Fibroblast of lung (primary cell): ENCODE measurements at regions not wholly inside any gene's neighbourhood (a gene's known extent, or its start where the extent isn't known, plus 50 kb on each side); places are given as distances from the start of the nearest gene placed in this dataset.
A peak's percentile ranks its signal among the peaks of the same experiment; 100 is the strongest.

Experiments
- DNase-seq, 2 donors: peaks; one replicate each; pipeline versions ENCODE4 v3.0.0 to v3.0.0-alpha.2; 2010; ENCODE audit warnings: low read depth in 2 of 2
- H2AFZ ChIP-seq: 2 replicates; pipeline ENCODE4 v1.5.1; 2012; ENCODE audit warnings: low read length, control low read depth, inconsistent platforms
- H3K27ac ChIP-seq: 2 replicates; pipeline ENCODE4 v1.5.1; 2011; ENCODE audit warnings: low read length, control low read depth; ENCODE audit not compliant: insufficient read depth
- H3K27me3 ChIP-seq: 2 replicates; pipeline ENCODE4 v1.5.1; 2011; ENCODE audit warnings: mild to moderate bottlenecking, low read length; ENCODE audit not compliant: control insufficient read depth, insufficient read depth
- H3K36me3 ChIP-seq: 2 replicates; pipeline ENCODE4 v1.5.1; 2011; ENCODE audit warnings: low read length; ENCODE audit not compliant: control insufficient read depth, insufficient read depth
- H3K4me1 ChIP-seq: 2 replicates; pipeline ENCODE4 v1.5.1; 2011; ENCODE audit warnings: low read length; ENCODE audit not compliant: control insufficient read depth, insufficient read depth; ENCODE audit errors: extremely low read depth
- H3K4me2 ChIP-seq: 2 replicates; pipeline ENCODE4 v1.5.1; 2011; ENCODE audit warnings: low read length, control low read depth; ENCODE audit not compliant: insufficient read depth; ENCODE audit errors: extremely low read depth
- H3K4me3 ChIP-seq, 4 experiments: fragments of 200-600 bp in 1 of 4; sonication (generic) in 1 of 4; replicated peaks in 1 of 4; 2 replicates each; pipeline ENCODE4 v1.5.1; 2011 to 2016; ENCODE audit warnings: low read length in 4 of 4, low read depth in 3 of 4, mild to moderate bottlenecking in 3 of 4, control low read depth in 2 of 4, inconsistent platforms in 1 of 4, mixed read lengths in 1 of 4; ENCODE audit not compliant: insufficient read depth in 1 of 4; ENCODE audit errors: control extremely low read depth in 1 of 4
- H3K79me2 ChIP-seq: 2 replicates; pipeline ENCODE4 v1.5.1; 2012; ENCODE audit warnings: mild to moderate bottlenecking, low read length, inconsistent platforms; ENCODE audit not compliant: control insufficient read depth, insufficient read depth
- H3K9ac ChIP-seq: 2 replicates; pipeline ENCODE4 v1.5.1; 2011; ENCODE audit warnings: mild to moderate bottlenecking, low read length, control low read depth; ENCODE audit not compliant: insufficient read depth
- H3K9me3 ChIP-seq: 2 replicates; pipeline ENCODE4 v1.5.1; 2012; ENCODE audit warnings: low read depth, low read length; ENCODE audit not compliant: control insufficient read depth, insufficient read depth
- H4K20me1 ChIP-seq: 2 replicates; pipeline ENCODE4 v1.5.1; 2011; ENCODE audit warnings: low read length; ENCODE audit not compliant: control insufficient read depth, insufficient read depth; ENCODE audit errors: extremely low read depth
- EZH2 ChIP-seq: IDR thresholded peaks from 2 replicates; pipeline ENCODE4 v1.5.1; 2012; ENCODE audit warnings: low read length, control low read depth, mild to moderate bottlenecking; ENCODE audit errors: missing control alignments
- TF ChIP-seq, protein P1 (sequence below), 2 donors: IDR thresholded peaks in 1 of 2; conservative IDR thresholded peaks in 1 of 2; 1 replicate in 1 of 2; 2 replicates in 1 of 2; pipeline ENCODE4 v1.5.1; 2011 to 2012; ENCODE audit warnings: low read length in 2 of 2, control low read depth in 1 of 2, inconsistent platforms in 1 of 2, low read depth in 1 of 2, mild to moderate bottlenecking in 1 of 2

DNA sequence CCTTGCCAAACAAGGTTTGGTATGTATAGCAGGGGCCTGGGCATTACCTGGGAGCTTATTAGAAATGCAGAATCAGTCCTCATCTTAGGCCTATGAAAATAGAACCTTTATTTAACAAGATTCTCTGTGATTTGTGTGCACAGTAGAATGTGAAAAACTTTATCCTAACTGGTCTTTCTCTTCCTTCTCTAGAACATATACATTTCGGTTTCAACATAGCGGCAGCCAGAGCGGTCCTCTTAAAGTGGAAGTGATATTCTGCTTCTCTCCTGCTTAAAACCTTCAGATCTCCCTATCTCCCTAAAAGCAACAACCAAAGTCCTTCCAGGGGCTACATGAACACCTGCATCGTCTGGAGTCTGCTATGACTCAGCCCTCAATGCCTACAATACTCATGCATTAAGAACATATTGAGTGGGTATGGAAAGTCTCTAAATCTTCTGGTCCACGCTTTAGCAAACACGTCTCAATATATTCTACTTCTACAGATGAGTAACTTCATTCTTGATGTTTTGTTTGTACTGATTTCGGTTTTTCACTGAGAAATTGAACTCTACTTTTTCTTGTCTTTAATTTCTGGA, 84.5 kb downstream of the SPRY2 start:
- H3K36me3 ChIP-seq, result no peaks in the 10 kb centered on the region
- no peak overlapping the region for H3K4me3 ChIP-seq
- H3K27ac ChIP-seq, result no peak overlapping the region
- H2AFZ ChIP-seq, result no peak overlapping the region
- DNase-seq, result no peak
- H3K9me3 ChIP-seq, result no peaks in the 10 kb centered on the region
- H3K4me2 ChIP-seq, result no peak overlapping the region
- H3K79me2 ChIP-seq, result no peaks in the 10 kb centered on the region
- H3K27me3 ChIP-seq, result no peaks in the 10 kb centered on the region
- no peak for TF ChIP-seq EZH2
- TF ChIP-seq, protein P1, sequence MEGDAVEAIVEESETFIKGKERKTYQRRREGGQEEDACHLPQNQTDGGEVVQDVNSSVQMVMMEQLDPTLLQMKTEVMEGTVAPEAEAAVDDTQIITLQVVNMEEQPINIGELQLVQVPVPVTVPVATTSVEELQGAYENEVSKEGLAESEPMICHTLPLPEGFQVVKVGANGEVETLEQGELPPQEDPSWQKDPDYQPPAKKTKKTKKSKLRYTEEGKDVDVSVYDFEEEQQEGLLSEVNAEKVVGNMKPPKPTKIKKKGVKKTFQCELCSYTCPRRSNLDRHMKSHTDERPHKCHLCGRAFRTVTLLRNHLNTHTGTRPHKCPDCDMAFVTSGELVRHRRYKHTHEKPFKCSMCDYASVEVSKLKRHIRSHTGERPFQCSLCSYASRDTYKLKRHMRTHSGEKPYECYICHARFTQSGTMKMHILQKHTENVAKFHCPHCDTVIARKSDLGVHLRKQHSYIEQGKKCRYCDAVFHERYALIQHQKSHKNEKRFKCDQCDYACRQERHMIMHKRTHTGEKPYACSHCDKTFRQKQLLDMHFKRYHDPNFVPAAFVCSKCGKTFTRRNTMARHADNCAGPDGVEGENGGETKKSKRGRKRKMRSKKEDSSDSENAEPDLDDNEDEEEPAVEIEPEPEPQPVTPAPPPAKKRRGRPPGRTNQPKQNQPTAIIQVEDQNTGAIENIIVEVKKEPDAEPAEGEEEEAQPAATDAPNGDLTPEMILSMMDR (conservative IDR thresholded peaks at IDR 0.05 in 1 of 2, IDR thresholded peaks at IDR 0.05 in 1 of 2; ENCODE audit: low read depth in 1 of 2, low read length in 2 of 2), result no peak
- H3K9ac ChIP-seq, result no peak overlapping the region
- no peaks in the 10 kb centered on the region for H3K4me1 ChIP-seq
- H4K20me1 ChIP-seq, result no peaks in the 10 kb centered on the region

DNA sequence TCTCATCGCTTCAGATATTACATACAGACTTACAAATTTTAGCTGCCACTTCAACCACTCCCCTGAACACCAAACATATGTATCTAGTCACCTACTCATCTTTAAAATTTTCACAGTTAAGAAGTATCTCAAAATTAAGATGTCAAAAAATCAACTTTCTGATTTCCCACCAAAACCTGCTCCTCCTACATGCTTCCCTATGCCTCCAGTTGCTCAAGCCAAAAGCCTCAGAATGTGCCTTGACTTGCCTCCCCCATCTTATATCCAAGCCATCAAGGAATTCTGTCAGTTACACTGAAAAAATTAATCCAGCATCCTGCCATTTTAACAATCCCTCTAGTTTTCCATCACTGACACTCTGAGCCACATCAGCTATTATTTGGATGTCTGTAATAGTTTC, 85.0 kb downstream of the SPRY2 start:
- H3K36me3 ChIP-seq, result no peaks in the 10 kb centered on the region
- no peaks in the 10 kb centered on the region for H4K20me1 ChIP-seq
- no peak overlapping the region for H3K4me3 ChIP-seq
- DNase-seq, result no peak
- no peaks in the 10 kb centered on the region for H3K9me3 ChIP-seq
- H3K79me2 ChIP-seq, result no peaks in the 10 kb centered on the region
- no peak overlapping the region for H3K4me2 ChIP-seq
- no peak for TF ChIP-seq EZH2
- TF ChIP-seq, protein P1 (conservative IDR thresholded peaks at IDR 0.05 in 1 of 2, IDR thresholded peaks at IDR 0.05 in 1 of 2; ENCODE audit: low read depth in 1 of 2, low read length in 2 of 2), result no peak
- no peak overlapping the region for H3K27ac ChIP-seq
- no peaks in the 10 kb centered on the region for H3K27me3 ChIP-seq
- H3K9ac ChIP-seq, result no peak overlapping the region
- H2AFZ ChIP-seq, result no peak overlapping the region
- no peaks in the 10 kb centered on the region for H3K4me1 ChIP-seq

DNA sequence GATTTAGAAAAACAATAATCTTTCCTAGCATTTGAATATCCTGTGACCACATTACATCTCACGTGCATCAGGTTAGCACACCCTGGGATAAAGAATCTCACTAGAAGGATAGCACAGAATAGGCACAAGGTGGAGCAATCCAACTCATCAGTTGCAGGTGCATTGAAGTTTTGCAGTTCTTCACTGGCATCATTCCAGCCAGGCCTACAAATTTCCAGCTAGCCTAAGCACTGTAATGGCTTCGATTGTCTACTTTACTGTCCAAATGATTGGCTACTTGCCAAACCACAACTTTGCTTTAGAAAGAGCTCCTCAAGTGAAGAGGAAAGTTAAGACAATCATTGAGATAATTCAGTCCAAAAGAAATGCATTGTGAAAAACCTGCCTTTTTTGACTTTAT, 89.5 kb downstream of the SPRY2 start:
- peak; percentile 52 to 69 for DNase-seq
- Histone ChIP-seq H3K4me1 (no peaks in the 10 kb centered on the region), H3K27ac (no peak overlapping the region), H3K36me3 (no peaks in the 10 kb centered on the region), H3K4me3 (no peak overlapping the region), H2AFZ (no peak overlapping the region), H3K9me3 (no peaks in the 10 kb centered on the region), H3K4me2 (no peak overlapping the region), H3K9ac (no peak overlapping the region), H3K79me2 (no peaks in the 10 kb centered on the region), H4K20me1 (no peaks in the 10 kb centered on the region), H3K27me3 (no peaks in the 10 kb centered on the region)
- TF ChIP-seq, protein P1 (conservative IDR thresholded peaks at IDR 0.05 in 1 of 2, IDR thresholded peaks at IDR 0.05 in 1 of 2; ENCODE audit: low read depth in 1 of 2, low read length in 2 of 2), result no peak
- no peak for TF ChIP-seq EZH2
